ENCODE measurements at regions not wholly inside any gene's neighbourhood (a gene's known extent, or its start where the extent isn't known, plus 50 kb on each side); places are given as distances from the start of the nearest gene placed in this dataset.
A peak's percentile ranks its signal among the peaks of the same experiment; 100 is the strongest.

DNA sequence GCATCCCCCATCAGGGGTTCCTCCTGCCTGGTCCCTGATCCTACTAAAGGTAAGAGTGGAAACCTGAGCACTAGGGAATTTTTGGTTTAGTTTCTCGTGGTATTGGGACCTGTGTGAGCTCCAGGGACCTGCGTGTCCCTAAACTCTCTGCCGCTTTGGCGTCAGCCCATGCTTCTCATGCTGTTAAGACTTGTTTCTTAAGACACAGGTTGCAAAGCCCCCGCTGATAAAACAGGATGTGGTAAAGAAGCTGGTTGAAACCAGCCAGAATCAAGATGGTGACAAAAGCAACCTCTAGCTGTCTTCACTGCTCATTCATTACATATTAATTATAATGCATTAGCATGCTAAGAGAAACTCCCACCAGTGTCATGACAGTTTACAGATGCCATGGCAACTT, 64.6 kb downstream of the LYZL4 start:
- ChIA-PET CTCF (interaction anchor here (1.0 to 1.5 kb wide), 2 partner anchors 15 to 18 kb away, joined by 3 read pairs; no protein-coding TSS in a partner anchor), POLR2A (no interaction called here)
- no peak overlapping the region for H3K27ac ChIP-seq (ENCODE audit: low read depth, low read length)
- H3K27me3 Mint-ChIP-seq, result peaks cover 3 to 11% of the 10 kb centered on the region in 2 donors
- H3K27me3 ChIP-seq (ENCODE audit: insufficient read depth, low read length, poor library complexity, severe bottlenecking), result no peaks in the 10 kb centered on the region
- no peaks in the 10 kb centered on the region for H3K36me3 ChIP-seq (ENCODE audit: insufficient read depth, low read length)
- peak overlapping the region in 3 of 7 donors; percentile 60 to 69 (median 63) for H3K4me3 Mint-ChIP-seq
- peaks cover 0 to 6% (median 1%) of the 10 kb centered on the region in 5 donors for H3K9me3 Mint-ChIP-seq
- DNase-seq, result peak in 2 of 5 donors; percentile 33 to 45
- no peak overlapping the region for H3K4me3 ChIP-seq (ENCODE audit: low read length)
- H3K9me3 ChIP-seq (ENCODE audit: low read length), result no peaks in the 10 kb centered on the region
- H3K4me1 ChIP-seq (ENCODE audit: insufficient read depth, low read length), result peaks cover 26% of the 10 kb centered on the region
- peaks cover 0 to 5% (median 0%) of the 10 kb centered on the region in 3 donors for H3K36me3 Mint-ChIP-seq
- H3K27ac Mint-ChIP-seq, result peak overlapping the region in 3 of 8 donors; percentile 73 to 87 (median 73)
- peaks cover 15 to 31% (median 20%) of the 10 kb centered on the region in 3 donors for H3K4me1 Mint-ChIP-seq

DNA sequence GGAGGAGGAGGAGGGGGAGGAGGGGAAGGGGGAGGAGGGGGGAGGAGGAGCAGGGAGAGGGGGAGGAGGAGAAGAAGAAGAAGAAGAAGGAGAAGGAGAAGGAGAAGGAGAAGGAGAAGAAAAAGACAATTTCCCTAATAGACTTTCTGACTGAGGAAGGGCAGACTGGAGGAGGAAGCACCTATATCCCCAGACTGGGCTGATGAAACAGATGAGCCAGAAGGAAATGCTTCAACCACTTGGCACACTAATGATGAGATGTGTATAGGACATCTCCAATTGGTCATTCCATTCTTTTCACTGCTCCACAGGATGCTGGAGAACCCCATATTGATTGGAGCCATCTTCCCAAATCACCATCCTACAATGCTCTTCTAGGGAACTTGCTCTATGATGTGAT, 69.9 kb downstream of the LYZL4 start:
- DNase-seq, result no peak
- Histone ChIP-seq H3K27me3 (ENCODE audit: insufficient read depth, low read length, poor library complexity, severe bottlenecking) (no peaks in the 10 kb centered on the region), H3K4me3 (ENCODE audit: low read length) (no peak overlapping the region), H3K36me3 (ENCODE audit: insufficient read depth, low read length) (no peaks in the 10 kb centered on the region), H3K27ac (ENCODE audit: low read depth, low read length) (no peak overlapping the region), H3K4me1 (ENCODE audit: insufficient read depth, low read length) (peaks cover 1% of the 10 kb centered on the region), H3K9me3 (ENCODE audit: low read length) (no peaks in the 10 kb centered on the region)
- peaks cover 5 to 6% (median 5%) of the 10 kb centered on the region in 3 donors for H3K4me1 Mint-ChIP-seq
- H3K4me3 Mint-ChIP-seq, result no peak overlapping the region
- peaks cover 0 to 6% (median 0%) of the 10 kb centered on the region in 5 donors for H3K9me3 Mint-ChIP-seq
- H3K36me3 Mint-ChIP-seq, result peaks cover 0 to 2% (median 0%) of the 10 kb centered on the region in 3 donors
- H3K27ac Mint-ChIP-seq, result no peak overlapping the region
- peaks cover 3 to 14% of the 10 kb centered on the region in 2 donors for H3K27me3 Mint-ChIP-seq
- ChIA-PET CTCF (no interaction called here), POLR2A (no interaction called here)

DNA sequence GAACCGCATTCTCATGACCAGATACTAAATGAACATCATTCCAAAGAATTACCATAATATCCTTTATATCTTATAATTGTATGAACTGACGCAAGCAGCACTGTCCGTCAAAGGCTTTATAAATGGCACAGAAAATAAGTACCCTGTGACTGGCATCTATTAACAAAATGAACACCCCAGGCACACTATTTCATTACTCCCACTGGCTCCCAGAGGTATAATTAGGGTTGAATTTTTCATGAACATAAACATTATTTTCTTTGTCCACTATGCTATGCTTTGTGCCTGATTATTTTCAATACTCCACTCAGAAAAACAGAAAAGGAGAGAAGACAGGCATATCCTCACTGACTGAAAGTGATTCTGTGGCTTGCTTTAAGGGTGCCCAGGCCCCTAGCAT, 71.1 kb downstream of the LYZL4 start:
- Histone ChIP-seq H3K4me1 (ENCODE audit: insufficient read depth, low read length) (no peaks in the 10 kb centered on the region), H3K9me3 (ENCODE audit: low read length) (no peaks in the 10 kb centered on the region), H3K4me3 (ENCODE audit: low read length) (no peak overlapping the region), H3K36me3 (ENCODE audit: insufficient read depth, low read length) (no peaks in the 10 kb centered on the region), H3K27ac (ENCODE audit: low read depth, low read length) (no peak overlapping the region), H3K27me3 (ENCODE audit: insufficient read depth, low read length, poor library complexity, severe bottlenecking) (no peaks in the 10 kb centered on the region)
- ChIA-PET POLR2A (no interaction called here), CTCF (no interaction called here)
- Mint-ChIP-seq H3K4me3 (no peak overlapping the region), H3K4me1 (no peaks in the 10 kb centered on the region), H3K36me3 (peaks cover 0 to 2% (median 0%) of the 10 kb centered on the region in 3 donors), H3K27ac (no peak overlapping the region), H3K9me3 (no peaks in the 10 kb centered on the region), H3K27me3 (peaks cover 0 to 14% of the 10 kb centered on the region in 2 donors)
- DNase-seq, result no peak

DNA sequence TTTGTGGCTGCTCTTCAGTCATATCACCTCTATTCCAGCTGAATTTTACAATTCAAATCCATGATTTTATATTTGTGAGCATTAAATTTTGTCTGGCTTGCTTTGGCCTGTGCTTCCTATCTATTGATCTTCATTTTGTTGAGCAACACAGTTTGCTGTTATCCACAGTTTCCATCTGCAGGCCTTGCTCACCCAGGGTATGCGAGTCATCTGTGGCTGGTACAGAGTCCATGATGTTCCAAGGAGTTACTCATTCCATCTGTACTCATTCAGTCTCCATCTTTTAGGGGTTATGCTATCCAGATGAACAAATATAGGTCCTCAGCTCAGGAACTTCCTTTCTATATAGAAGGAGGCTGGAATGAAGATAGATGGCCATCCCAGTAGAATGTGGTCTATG, 70.1 kb upstream of the CCK start:
- no peaks in the 10 kb centered on the region for H3K36me3 ChIP-seq (ENCODE audit: insufficient read depth, low read length)
- Mint-ChIP-seq H3K9me3 (peaks cover 0 to 1% (median 0%) of the 10 kb centered on the region in 5 donors), H3K27ac (no peak overlapping the region), H3K4me3 (no peak overlapping the region), H3K27me3 (peaks cover 0 to 11% of the 10 kb centered on the region in 2 donors), H3K4me1 (no peaks in the 10 kb centered on the region), H3K36me3 (peaks cover 0 to 2% (median 0%) of the 10 kb centered on the region in 3 donors)
- H3K9me3 ChIP-seq (ENCODE audit: low read length), result no peaks in the 10 kb centered on the region
- no peak overlapping the region for H3K27ac ChIP-seq (ENCODE audit: low read depth, low read length)
- H3K4me3 ChIP-seq (ENCODE audit: low read length), result no peak overlapping the region
- DNase-seq, result no peak
- no peaks in the 10 kb centered on the region for H3K27me3 ChIP-seq (ENCODE audit: insufficient read depth, low read length, poor library complexity, severe bottlenecking)
- no peaks in the 10 kb centered on the region for H3K4me1 ChIP-seq (ENCODE audit: insufficient read depth, low read length)
- POLR2A ChIA-PET, result no interaction called here
- CTCF ChIA-PET, result no interaction called here

DNA sequence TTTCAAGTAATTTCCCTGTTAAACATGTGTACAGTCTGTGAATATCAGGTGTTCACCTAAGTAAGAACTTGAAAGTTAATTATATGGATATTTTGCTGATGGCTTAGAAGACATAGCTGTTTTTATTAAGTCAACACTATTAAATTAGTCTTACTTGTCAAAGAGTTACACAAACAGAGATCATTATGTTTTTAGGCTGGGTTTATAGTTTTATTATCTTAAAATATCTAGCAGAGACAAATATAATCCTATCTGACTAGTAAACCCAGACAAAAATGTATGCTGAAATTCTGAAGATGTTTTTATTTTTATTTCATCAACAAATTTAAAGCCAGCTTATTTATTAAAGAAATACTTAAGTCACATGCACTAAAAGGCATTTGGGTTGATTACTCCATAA, 51.2 kb upstream of the CCK start:
- peaks cover 29 to 49% (median 39%) of the 10 kb centered on the region in 5 donors for H3K9me3 Mint-ChIP-seq
- no peak overlapping the region for H3K27ac Mint-ChIP-seq
- no peak overlapping the region for H3K4me3 Mint-ChIP-seq
- H3K27me3 ChIP-seq (ENCODE audit: insufficient read depth, low read length, poor library complexity, severe bottlenecking), result no peaks in the 10 kb centered on the region
- peaks cover 2 to 4% (median 3%) of the 10 kb centered on the region in 3 donors for H3K36me3 Mint-ChIP-seq
- no peak for DNase-seq
- H3K4me1 Mint-ChIP-seq, result no peaks in the 10 kb centered on the region
- ChIA-PET CTCF (no interaction called here), POLR2A (no interaction called here)
- H3K9me3 ChIP-seq (ENCODE audit: low read length), result no peaks in the 10 kb centered on the region
- no peaks in the 10 kb centered on the region for H3K36me3 ChIP-seq (ENCODE audit: insufficient read depth, low read length)
- H3K27ac ChIP-seq (ENCODE audit: low read depth, low read length), result no peak overlapping the region
- peaks cover 2 to 7% of the 10 kb centered on the region in 2 donors for H3K27me3 Mint-ChIP-seq
- no peaks in the 10 kb centered on the region for H3K4me1 ChIP-seq (ENCODE audit: insufficient read depth, low read length)
- no peak overlapping the region for H3K4me3 ChIP-seq (ENCODE audit: low read length)

Data from CD8-positive, alpha-beta memory T cell (primary cell).